ENCODE measurements at regions not wholly inside any gene's neighbourhood (a gene's known extent, or its start where the extent isn't known, plus 50 kb on each side); places are given as distances from the start of the nearest gene placed in this dataset.

GRCh38 chr17:70987867-70988340 lies 818.6 kb downstream of the KCNJ2 start (continued):
- peak; percentile 87 for TF ChIP-seq CHD7 (IDR thresholded peaks at IDR 0.05; ENCODE audit: insufficient replicate concordance, low read length)
- no peak for TF ChIP-seq KDM1A (IDR thresholded peaks at IDR 0.05; ENCODE audit: borderline replicate concordance, low read length)
- TF ChIP-seq MAFK (IDR thresholded peaks at IDR 0.05; ENCODE audit: low read depth, low read length): 0 out of 2 replicates have a peak, but pooled peaks have one; percentile 38
